ENCODE measurements at regions not wholly inside any gene's neighbourhood (a gene's known extent, or its start where the extent isn't known, plus 50 kb on each side); places are given as distances from the start of the nearest gene placed in this dataset.

DNA sequence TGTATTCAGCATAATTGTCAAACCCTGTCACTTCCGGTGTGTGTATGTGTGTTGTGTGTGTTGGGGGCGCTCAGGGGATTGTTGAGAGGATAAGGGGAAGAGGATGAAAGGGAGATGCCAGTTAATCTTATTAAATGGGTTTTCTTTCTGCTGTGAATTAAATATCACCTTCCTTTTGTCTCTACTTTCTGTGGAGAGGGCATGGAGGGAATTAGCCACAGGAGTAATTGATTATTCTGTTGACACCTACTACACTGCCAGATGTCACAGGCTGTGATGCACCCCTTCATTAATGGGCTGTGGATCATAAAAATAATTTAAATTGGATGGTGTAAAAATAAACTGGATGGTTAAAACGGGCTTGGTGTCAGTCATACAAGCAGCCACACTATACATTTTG, 311.9 kb downstream of the MDFIC start:
- TF ChIP-seq, protein P1, sequence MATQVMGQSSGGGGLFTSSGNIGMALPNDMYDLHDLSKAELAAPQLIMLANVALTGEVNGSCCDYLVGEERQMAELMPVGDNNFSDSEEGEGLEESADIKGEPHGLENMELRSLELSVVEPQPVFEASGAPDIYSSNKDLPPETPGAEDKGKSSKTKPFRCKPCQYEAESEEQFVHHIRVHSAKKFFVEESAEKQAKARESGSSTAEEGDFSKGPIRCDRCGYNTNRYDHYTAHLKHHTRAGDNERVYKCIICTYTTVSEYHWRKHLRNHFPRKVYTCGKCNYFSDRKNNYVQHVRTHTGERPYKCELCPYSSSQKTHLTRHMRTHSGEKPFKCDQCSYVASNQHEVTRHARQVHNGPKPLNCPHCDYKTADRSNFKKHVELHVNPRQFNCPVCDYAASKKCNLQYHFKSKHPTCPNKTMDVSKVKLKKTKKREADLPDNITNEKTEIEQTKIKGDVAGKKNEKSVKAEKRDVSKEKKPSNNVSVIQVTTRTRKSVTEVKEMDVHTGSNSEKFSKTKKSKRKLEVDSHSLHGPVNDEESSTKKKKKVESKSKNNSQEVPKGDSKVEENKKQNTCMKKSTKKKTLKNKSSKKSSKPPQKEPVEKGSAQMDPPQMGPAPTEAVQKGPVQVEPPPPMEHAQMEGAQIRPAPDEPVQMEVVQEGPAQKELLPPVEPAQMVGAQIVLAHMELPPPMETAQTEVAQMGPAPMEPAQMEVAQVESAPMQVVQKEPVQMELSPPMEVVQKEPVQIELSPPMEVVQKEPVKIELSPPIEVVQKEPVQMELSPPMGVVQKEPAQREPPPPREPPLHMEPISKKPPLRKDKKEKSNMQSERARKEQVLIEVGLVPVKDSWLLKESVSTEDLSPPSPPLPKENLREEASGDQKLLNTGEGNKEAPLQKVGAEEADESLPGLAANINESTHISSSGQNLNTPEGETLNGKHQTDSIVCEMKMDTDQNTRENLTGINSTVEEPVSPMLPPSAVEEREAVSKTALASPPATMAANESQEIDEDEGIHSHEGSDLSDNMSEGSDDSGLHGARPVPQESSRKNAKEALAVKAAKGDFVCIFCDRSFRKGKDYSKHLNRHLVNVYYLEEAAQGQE (IDR thresholded peaks at IDR 0.05; ENCODE audit: unreplicated experiment): no peak
- TF ChIP-seq, protein P2, sequence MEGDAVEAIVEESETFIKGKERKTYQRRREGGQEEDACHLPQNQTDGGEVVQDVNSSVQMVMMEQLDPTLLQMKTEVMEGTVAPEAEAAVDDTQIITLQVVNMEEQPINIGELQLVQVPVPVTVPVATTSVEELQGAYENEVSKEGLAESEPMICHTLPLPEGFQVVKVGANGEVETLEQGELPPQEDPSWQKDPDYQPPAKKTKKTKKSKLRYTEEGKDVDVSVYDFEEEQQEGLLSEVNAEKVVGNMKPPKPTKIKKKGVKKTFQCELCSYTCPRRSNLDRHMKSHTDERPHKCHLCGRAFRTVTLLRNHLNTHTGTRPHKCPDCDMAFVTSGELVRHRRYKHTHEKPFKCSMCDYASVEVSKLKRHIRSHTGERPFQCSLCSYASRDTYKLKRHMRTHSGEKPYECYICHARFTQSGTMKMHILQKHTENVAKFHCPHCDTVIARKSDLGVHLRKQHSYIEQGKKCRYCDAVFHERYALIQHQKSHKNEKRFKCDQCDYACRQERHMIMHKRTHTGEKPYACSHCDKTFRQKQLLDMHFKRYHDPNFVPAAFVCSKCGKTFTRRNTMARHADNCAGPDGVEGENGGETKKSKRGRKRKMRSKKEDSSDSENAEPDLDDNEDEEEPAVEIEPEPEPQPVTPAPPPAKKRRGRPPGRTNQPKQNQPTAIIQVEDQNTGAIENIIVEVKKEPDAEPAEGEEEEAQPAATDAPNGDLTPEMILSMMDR (conservative IDR thresholded peaks at IDR 0.05; ENCODE audit: low read depth in 2 of 2): no peak
- TF ChIP-seq EZH2 (IDR thresholded peaks at IDR 0.05; ENCODE audit: low read depth, unreplicated experiment) (no peak), POLR2AphosphoS5 (IDR thresholded peaks at IDR 0.05; ENCODE audit: low read depth) (no peak)
